Neural cell (in vitro differentiated cells): ENCODE measurements at regions not wholly inside any gene's neighbourhood (a gene's known extent, or its start where the extent isn't known, plus 50 kb on each side); places are given as distances from the start of the nearest gene placed in this dataset.

ENCODE experiments used
- EP300 ChIP-seq: fragments of 450-650 bp; conservative IDR thresholded peaks from 2 replicates; pipeline ENCODE4 v1.6.1; 2014; ENCODE audit warnings: antibody characterized with exemption, mild to moderate bottlenecking, moderate library complexity; ENCODE audit not compliant: poor library complexity, severe bottlenecking
- EZH2 ChIP-seq: fragments of 200-600, 300-800 bp; shearing (Covaris generic), sonication (generic); IDR thresholded peaks from 2 replicates; pipeline ENCODE4 v1.6.1; 2014; ENCODE audit warnings: antibody characterized with exemption, low read length, borderline replicate concordance, mild to moderate bottlenecking; ENCODE audit not compliant: insufficient read depth, poor library complexity, severe bottlenecking
- MXI1 ChIP-seq: fragments of 450-650 bp; conservative IDR thresholded peaks from 2 replicates; pipeline ENCODE4 v1.6.1; 2014; ENCODE audit warnings: antibody characterized with exemption, mild to moderate bottlenecking; ENCODE audit not compliant: poor library complexity, severe bottlenecking
- POLR2AphosphoS5 ChIP-seq: IDR thresholded peaks from 2 replicates; pipeline ENCODE4 v1.6.1; 2012
- RAD21 ChIP-seq: fragments of 450-650 bp; conservative IDR thresholded peaks from 2 replicates; pipeline ENCODE4 v1.6.1; 2014; ENCODE audit warnings: antibody characterized with exemption, mild to moderate bottlenecking, moderate library complexity
- SMC3 ChIP-seq: fragments of 450-650 bp; conservative IDR thresholded peaks from 2 replicates; pipeline ENCODE4 v1.6.1; 2014; ENCODE audit warnings: antibody characterized with exemption, mild to moderate bottlenecking, moderate library complexity; ENCODE audit not compliant: poor library complexity
- TAF1 ChIP-seq: IDR thresholded peaks from 2 replicates; pipeline ENCODE4 v1.6.1; 2012; ENCODE audit warnings: low read depth
- TF ChIP-seq, protein P1 (sequence below): fragments of 450-650 bp; IDR thresholded peaks from 2 replicates; pipeline ENCODE4 v1.5.1; 2014; ENCODE audit warnings: antibody characterized with exemption, mild to moderate bottlenecking, moderate library complexity; ENCODE audit not compliant: poor library complexity, severe bottlenecking
- TF ChIP-seq, protein P2 (sequence below): IDR thresholded peaks from 2 replicates; pipeline ENCODE4 v1.6.1; 2012; ENCODE audit warnings: borderline replicate concordance

DNA sequence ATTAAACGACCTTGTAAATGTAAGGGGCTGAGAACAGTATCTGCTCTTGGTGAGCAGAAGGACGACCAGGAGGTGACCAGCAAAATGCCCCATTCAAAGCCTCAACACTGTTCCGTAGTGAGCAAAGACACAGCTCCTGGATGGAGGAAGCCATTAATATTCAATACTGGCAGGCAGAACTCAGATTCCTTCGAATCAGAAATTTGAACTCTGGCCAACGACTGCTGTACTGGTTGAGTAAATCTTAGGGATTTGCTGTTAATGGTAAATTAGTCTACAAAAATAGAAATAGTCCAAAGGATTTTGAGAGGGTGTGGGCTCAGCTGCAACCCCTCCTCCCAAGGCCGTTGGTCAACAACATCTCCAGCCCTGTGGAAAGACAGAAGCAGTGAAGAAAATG, 130.5 kb upstream of the PFKP start:
- TF ChIP-seq, protein P1, sequence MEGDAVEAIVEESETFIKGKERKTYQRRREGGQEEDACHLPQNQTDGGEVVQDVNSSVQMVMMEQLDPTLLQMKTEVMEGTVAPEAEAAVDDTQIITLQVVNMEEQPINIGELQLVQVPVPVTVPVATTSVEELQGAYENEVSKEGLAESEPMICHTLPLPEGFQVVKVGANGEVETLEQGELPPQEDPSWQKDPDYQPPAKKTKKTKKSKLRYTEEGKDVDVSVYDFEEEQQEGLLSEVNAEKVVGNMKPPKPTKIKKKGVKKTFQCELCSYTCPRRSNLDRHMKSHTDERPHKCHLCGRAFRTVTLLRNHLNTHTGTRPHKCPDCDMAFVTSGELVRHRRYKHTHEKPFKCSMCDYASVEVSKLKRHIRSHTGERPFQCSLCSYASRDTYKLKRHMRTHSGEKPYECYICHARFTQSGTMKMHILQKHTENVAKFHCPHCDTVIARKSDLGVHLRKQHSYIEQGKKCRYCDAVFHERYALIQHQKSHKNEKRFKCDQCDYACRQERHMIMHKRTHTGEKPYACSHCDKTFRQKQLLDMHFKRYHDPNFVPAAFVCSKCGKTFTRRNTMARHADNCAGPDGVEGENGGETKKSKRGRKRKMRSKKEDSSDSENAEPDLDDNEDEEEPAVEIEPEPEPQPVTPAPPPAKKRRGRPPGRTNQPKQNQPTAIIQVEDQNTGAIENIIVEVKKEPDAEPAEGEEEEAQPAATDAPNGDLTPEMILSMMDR = no peak
- TF ChIP-seq TAF1 (no peak), SMC3 (no peak), EZH2 (no peak), RAD21 (no peak), POLR2AphosphoS5 (no peak), EP300 (no peak), MXI1 (no peak)
- TF ChIP-seq, protein P2, sequence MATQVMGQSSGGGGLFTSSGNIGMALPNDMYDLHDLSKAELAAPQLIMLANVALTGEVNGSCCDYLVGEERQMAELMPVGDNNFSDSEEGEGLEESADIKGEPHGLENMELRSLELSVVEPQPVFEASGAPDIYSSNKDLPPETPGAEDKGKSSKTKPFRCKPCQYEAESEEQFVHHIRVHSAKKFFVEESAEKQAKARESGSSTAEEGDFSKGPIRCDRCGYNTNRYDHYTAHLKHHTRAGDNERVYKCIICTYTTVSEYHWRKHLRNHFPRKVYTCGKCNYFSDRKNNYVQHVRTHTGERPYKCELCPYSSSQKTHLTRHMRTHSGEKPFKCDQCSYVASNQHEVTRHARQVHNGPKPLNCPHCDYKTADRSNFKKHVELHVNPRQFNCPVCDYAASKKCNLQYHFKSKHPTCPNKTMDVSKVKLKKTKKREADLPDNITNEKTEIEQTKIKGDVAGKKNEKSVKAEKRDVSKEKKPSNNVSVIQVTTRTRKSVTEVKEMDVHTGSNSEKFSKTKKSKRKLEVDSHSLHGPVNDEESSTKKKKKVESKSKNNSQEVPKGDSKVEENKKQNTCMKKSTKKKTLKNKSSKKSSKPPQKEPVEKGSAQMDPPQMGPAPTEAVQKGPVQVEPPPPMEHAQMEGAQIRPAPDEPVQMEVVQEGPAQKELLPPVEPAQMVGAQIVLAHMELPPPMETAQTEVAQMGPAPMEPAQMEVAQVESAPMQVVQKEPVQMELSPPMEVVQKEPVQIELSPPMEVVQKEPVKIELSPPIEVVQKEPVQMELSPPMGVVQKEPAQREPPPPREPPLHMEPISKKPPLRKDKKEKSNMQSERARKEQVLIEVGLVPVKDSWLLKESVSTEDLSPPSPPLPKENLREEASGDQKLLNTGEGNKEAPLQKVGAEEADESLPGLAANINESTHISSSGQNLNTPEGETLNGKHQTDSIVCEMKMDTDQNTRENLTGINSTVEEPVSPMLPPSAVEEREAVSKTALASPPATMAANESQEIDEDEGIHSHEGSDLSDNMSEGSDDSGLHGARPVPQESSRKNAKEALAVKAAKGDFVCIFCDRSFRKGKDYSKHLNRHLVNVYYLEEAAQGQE = no peak
